GM19035 (cell line): ENCODE measurements at regions not wholly inside any gene's neighbourhood (a gene's known extent, or its start where the extent isn't known, plus 50 kb on each side); places are given as distances from the start of the nearest gene placed in this dataset.

Experiments used
- ATAC-seq: cut with Tn5 transposase; IDR thresholded peaks from one replicate; pipeline ENCODE4 v1.9.1; 2021; ENCODE audit not compliant: unreplicated experiment

- no peak for ATAC-seq
Measured at GRCh38 chr13:73902847-73903246, 231.4 kb downstream of the KLF12 start.

GRCh38 chr13:73902296-73902695 lies 231.9 kb downstream of the KLF12 start:
- no peak for ATAC-seq

- ATAC-seq, result no peak
Measured at GRCh38 chr13:73901324-73902068, 232.7 kb downstream of the KLF12 start.

GRCh38 chr13:73900591-73900990 lies 233.6 kb downstream of the KLF12 start:
- no peak for ATAC-seq

GRCh38 chr13:73898899-73899298 lies 235.3 kb downstream of the KLF12 start:
- no peak for ATAC-seq

- no peak for ATAC-seq
Measured at GRCh38 chr13:73898276-73898675, 235.9 kb downstream of the KLF12 start.

GRCh38 chr13:73894995-73895571 lies 239.1 kb downstream of the KLF12 start:
- no peak for ATAC-seq

GRCh38 chr13:73893833-73894232 lies 240.4 kb downstream of the KLF12 start:
- no peak for ATAC-seq

GRCh38 chr13:73891805-73892204 lies 242.4 kb downstream of the KLF12 start:
- no peak for ATAC-seq

- ATAC-seq, result no peak
Measured at GRCh38 chr13:73883162-73883561, 251.0 kb downstream of the KLF12 start.

GRCh38 chr13:73880365-73880764 lies 253.8 kb downstream of the KLF12 start:
- no peak for ATAC-seq

GRCh38 chr13:73879346-73880015 lies 254.7 kb downstream of the KLF12 start:
- ATAC-seq, result no peak

GRCh38 chr13:73877399-73877798 lies 256.8 kb downstream of the KLF12 start:
- no peak for ATAC-seq

- ATAC-seq, result no peak
Measured at GRCh38 chr13:73876323-73876722, 257.9 kb downstream of the KLF12 start.

- ATAC-seq, result no peak
Measured at GRCh38 chr13:73873940-73874830, 260.0 kb downstream of the KLF12 start.

- ATAC-seq, result no peak
Measured at GRCh38 chr13:73872397-73872796, 261.8 kb downstream of the KLF12 start.

- no peak for ATAC-seq
Measured at GRCh38 chr13:73870970-73871935, 263.0 kb downstream of the KLF12 start.

GRCh38 chr13:73870036-73870741 lies 264.0 kb downstream of the KLF12 start:
- ATAC-seq, result no peak

- ATAC-seq, result no peak
Measured at GRCh38 chr13:73865027-73865426, 269.2 kb downstream of the KLF12 start.
